ENCODE measurements at regions not wholly inside any gene's neighbourhood (a gene's known extent, or its start where the extent isn't known, plus 50 kb on each side); places are given as distances from the start of the nearest gene placed in this dataset.

DNA sequence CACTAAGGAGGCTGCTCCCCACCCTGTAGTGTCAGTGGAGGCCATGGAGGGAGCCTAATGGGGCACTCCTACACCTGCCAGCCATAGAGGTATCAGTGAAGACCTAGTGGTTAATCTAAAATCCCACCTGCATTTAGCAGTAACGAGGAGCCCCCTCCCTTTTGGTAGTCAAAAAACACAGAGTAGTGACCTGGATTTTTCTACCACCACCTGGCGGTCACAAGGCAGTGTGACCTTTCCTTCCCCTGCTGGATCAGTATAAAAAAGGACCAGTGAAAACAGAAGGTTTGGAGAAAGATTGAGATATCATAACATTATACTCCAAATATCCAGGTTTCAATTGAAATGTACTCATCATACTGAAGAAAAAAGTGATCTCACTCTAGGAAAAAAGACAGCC, 241.2 kb downstream of the PYDC2 start:
- TF ChIP-seq EP300 (IDR thresholded peaks at IDR 0.05): no peak
- TF ChIP-seq, protein P1, sequence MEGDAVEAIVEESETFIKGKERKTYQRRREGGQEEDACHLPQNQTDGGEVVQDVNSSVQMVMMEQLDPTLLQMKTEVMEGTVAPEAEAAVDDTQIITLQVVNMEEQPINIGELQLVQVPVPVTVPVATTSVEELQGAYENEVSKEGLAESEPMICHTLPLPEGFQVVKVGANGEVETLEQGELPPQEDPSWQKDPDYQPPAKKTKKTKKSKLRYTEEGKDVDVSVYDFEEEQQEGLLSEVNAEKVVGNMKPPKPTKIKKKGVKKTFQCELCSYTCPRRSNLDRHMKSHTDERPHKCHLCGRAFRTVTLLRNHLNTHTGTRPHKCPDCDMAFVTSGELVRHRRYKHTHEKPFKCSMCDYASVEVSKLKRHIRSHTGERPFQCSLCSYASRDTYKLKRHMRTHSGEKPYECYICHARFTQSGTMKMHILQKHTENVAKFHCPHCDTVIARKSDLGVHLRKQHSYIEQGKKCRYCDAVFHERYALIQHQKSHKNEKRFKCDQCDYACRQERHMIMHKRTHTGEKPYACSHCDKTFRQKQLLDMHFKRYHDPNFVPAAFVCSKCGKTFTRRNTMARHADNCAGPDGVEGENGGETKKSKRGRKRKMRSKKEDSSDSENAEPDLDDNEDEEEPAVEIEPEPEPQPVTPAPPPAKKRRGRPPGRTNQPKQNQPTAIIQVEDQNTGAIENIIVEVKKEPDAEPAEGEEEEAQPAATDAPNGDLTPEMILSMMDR (IDR thresholded peaks at IDR 0.05): no peak

All from ovary (tissue), 3 donors.